ENCODE measurements at regions not wholly inside any gene's neighbourhood (a gene's known extent, or its start where the extent isn't known, plus 50 kb on each side); places are given as distances from the start of the nearest gene placed in this dataset.

DNA sequence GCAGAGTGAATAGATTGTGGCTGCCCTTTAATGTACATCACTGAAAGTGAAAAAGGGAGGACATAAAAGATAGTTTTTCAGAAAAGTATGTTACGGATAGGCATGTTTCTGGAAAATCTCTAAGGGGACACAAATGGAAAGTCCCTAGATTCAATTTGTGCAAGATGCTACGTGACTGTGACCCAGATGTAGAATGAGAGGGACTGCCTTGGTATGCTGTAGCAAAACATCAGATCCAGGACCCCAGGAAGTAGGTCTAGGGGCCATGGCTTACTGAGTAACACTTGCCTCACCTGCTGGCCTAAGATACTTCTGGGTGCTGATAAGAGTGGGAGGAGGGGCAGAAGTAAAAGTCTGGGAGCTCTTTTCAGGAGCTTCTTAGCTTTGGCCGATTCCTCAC is 191.2 kb upstream of the PHYHIPL start (continued):
- TF ChIP-seq, protein P1, sequence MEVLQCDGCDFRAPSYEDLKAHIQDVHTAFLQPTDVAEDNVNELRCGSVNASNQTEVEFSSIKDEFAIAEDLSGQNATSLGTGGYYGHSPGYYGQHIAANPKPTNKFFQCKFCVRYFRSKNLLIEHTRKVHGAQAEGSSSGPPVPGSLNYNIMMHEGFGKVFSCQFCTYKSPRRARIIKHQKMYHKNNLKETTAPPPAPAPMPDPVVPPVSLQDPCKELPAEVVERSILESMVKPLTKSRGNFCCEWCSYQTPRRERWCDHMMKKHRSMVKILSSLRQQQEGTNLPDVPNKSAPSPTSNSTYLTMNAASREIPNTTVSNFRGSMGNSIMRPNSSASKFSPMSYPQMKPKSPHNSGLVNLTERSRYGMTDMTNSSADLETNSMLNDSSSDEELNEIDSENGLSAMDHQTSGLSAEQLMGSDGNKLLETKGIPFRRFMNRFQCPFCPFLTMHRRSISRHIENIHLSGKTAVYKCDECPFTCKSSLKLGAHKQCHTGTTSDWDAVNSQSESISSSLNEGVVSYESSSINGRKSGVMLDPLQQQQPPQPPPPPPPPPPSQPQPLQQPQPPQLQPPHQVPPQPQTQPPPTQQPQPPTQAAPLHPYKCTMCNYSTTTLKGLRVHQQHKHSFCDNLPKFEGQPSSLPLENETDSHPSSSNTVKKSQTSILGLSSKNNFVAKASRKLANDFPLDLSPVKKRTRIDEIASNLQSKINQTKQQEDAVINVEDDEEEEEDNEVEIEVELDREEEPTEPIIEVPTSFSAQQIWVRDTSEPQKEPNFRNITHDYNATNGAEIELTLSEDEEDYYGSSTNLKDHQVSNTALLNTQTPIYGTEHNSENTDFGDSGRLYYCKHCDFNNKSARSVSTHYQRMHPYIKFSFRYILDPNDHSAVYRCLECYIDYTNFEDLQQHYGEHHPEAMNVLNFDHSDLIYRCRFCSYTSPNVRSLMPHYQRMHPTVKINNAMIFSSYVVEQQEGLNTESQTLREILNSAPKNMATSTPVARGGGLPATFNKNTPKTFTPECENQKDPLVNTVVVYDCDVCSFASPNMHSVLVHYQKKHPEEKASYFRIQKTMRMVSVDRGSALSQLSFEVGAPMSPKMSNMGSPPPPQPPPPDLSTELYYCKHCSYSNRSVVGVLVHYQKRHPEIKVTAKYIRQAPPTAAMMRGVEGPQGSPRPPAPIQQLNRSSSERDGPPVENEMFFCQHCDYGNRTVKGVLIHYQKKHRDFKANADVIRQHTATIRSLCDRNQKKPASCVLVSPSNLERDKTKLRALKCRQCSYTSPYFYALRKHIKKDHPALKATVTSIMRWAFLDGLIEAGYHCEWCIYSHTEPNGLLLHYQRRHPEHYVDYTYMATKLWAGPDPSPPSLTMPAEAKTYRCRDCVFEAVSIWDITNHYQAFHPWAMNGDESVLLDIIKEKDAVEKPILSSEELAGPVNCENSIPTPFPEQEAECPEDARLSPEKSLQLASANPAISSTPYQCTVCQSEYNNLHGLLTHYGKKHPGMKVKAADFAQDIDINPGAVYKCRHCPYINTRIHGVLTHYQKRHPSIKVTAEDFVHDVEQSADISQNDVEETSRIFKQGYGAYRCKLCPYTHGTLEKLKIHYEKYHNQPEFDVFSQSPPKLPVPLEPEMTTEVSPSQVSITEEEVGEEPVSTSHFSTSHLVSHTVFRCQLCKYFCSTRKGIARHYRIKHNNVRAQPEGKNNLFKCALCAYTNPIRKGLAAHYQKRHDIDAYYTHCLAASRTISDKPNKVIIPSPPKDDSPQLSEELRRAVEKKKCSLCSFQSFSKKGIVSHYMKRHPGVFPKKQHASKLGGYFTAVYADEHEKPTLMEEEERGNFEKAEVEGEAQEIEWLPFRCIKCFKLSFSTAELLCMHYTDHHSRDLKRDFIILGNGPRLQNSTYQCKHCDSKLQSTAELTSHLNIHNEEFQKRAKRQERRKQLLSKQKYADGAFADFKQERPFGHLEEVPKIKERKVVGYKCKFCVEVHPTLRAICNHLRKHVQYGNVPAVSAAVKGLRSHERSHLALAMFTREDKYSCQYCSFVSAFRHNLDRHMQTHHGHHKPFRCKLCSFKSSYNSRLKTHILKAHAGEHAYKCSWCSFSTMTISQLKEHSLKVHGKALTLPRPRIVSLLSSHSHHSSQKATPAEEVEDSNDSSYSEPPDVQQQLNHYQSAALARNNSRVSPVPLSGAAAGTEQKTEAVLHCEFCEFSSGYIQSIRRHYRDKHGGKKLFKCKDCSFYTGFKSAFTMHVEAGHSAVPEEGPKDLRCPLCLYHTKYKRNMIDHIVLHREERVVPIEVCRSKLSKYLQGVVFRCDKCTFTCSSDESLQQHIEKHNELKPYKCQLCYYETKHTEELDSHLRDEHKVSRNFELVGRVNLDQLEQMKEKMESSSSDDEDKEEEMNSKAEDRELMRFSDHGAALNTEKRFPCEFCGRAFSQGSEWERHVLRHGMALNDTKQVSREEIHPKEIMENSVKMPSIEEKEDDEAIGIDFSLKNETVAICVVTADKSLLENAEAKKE (CRISPR knock-in tag; IDR thresholded peaks at IDR 0.05) = no peak
- TF ChIP-seq ETS1 (IDR thresholded peaks at IDR 0.05) (no peak), EZH2 (IDR thresholded peaks at IDR 0.05; ENCODE audit: low read depth, unreplicated experiment) (no peak), EZH2phosphoT487 (IDR thresholded peaks at IDR 0.05; ENCODE audit: unreplicated experiment) (no peak)

- Mint-ChIP-seq H3K27me3 (ENCODE audit: insufficient read depth, low read depth, poor library complexity) (peaks cover 7% of the 10 kb centered on the region), H3K9me3 (peaks cover 22% of the 10 kb centered on the region), H3K4me1 (peaks cover 13% of the 10 kb centered on the region), H3K4me3 (no peak overlapping the region), H3K36me3 (ENCODE audit: low read depth) (peaks cover 12% of the 10 kb centered on the region), H3K27ac (no peak overlapping the region)
- H4K20me1 ChIP-seq (replicated peaks; ENCODE audit: insufficient read depth) = no peaks in the 10 kb centered on the region
- H3K79me2 ChIP-seq (replicated peaks; ENCODE audit: insufficient read depth) = no peaks in the 10 kb centered on the region
- H3K36me3 ChIP-seq (ENCODE audit: insufficient read depth) = no peaks in the 10 kb centered on the region
- TF ChIP-seq STAT1 (IDR thresholded peaks at IDR 0.05; ENCODE audit: unreplicated experiment) (no peak), JUNB (IDR thresholded peaks at IDR 0.05; ENCODE audit: unreplicated experiment) (no peak), REST (IDR thresholded peaks at IDR 0.05; ENCODE audit: unreplicated experiment) (no peak), ZNF114 (CRISPR knock-in tag; IDR thresholded peaks at IDR 0.05) (no peak), ETS1 (IDR thresholded peaks at IDR 0.05) (no peak), EZH2 (IDR thresholded peaks at IDR 0.05; ENCODE audit: low read depth, unreplicated experiment) (no peak), EZH2phosphoT487 (IDR thresholded peaks at IDR 0.05; ENCODE audit: unreplicated experiment) (no peak), POLR2AphosphoS5 (IDR thresholded peaks at IDR 0.05; ENCODE audit: low read depth) (no peak)
- TF ChIP-seq, protein P2, sequence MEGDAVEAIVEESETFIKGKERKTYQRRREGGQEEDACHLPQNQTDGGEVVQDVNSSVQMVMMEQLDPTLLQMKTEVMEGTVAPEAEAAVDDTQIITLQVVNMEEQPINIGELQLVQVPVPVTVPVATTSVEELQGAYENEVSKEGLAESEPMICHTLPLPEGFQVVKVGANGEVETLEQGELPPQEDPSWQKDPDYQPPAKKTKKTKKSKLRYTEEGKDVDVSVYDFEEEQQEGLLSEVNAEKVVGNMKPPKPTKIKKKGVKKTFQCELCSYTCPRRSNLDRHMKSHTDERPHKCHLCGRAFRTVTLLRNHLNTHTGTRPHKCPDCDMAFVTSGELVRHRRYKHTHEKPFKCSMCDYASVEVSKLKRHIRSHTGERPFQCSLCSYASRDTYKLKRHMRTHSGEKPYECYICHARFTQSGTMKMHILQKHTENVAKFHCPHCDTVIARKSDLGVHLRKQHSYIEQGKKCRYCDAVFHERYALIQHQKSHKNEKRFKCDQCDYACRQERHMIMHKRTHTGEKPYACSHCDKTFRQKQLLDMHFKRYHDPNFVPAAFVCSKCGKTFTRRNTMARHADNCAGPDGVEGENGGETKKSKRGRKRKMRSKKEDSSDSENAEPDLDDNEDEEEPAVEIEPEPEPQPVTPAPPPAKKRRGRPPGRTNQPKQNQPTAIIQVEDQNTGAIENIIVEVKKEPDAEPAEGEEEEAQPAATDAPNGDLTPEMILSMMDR (conservative IDR thresholded peaks at IDR 0.05; ENCODE audit: low read depth in 2 of 2) = no peak
- ATAC-seq (no peak), DNase-seq (ENCODE audit: low spot score) (no peak)
- H3K4me1 ChIP-seq (ENCODE audit: insufficient read depth) = peaks cover 11% of the 10 kb centered on the region; the same call in 1 of the 2 replicates
- peaks cover 4% of the 10 kb centered on the region; the same call in 1 of the 2 replicates for H3K9me2 ChIP-seq (ENCODE audit: insufficient read depth)
- H3F3A ChIP-seq (replicated peaks; ENCODE audit: low read depth) = no peaks in the 10 kb centered on the region
- H2AFZ ChIP-seq = no peak overlapping the region
- H3K27me3 ChIP-seq (ENCODE audit: insufficient read depth) = no peaks in the 10 kb centered on the region
- no peak overlapping the region for H3K4me2 ChIP-seq
- no peak overlapping the region for H3K4me3 ChIP-seq
- H3K27ac ChIP-seq (ENCODE audit: low read depth) = no peak overlapping the region
Observed at GRCh38 chr10:58989486-58990039, 186.9 kb upstream of the PHYHIPL start.

Measured in GM23338 (cell line).